ENCODE measurements at regions not wholly inside any gene's neighbourhood (a gene's known extent, or its start where the extent isn't known, plus 50 kb on each side); places are given as distances from the start of the nearest gene placed in this dataset.

GRCh38 chr17:65456368-65457151 is 104.9 kb downstream of the AXIN2 start:
- H3K9me3 Mint-ChIP-seq = no peaks in the 10 kb centered on the region
- H3K4me3 Mint-ChIP-seq = no peak overlapping the region
- H3K27ac Mint-ChIP-seq (ENCODE audit: low read depth) = no peak overlapping the region
- H3K4me1 Mint-ChIP-seq = no peaks in the 10 kb centered on the region
- no peaks in the 10 kb centered on the region for H3K36me3 Mint-ChIP-seq (ENCODE audit: insufficient read depth)
- peaks cover 13% of the 10 kb centered on the region for H3K27me3 Mint-ChIP-seq
- ATAC-seq (replicated peaks; ENCODE audit: extremely low read depth, poor library complexity, severe bottlenecking) = no peak
- no peak for DNase-seq (ENCODE audit: low spot score in 2 of 2)

GRCh38 chr17:65455972-65456343 is 105.5 kb downstream of the AXIN2 start:
- ATAC-seq (replicated peaks; ENCODE audit: extremely low read depth, poor library complexity, severe bottlenecking) (no peak), DNase-seq (ENCODE audit: low spot score in 2 of 2) (no peak)
- H3K27ac Mint-ChIP-seq (ENCODE audit: low read depth) = no peak overlapping the region
- no peaks in the 10 kb centered on the region for H3K9me3 Mint-ChIP-seq
- no peaks in the 10 kb centered on the region for H3K36me3 Mint-ChIP-seq (ENCODE audit: insufficient read depth)
- peaks cover 13% of the 10 kb centered on the region for H3K27me3 Mint-ChIP-seq
- no peaks in the 10 kb centered on the region for H3K4me1 Mint-ChIP-seq
- no peak overlapping the region for H3K4me3 Mint-ChIP-seq

- Mint-ChIP-seq H3K27ac (ENCODE audit: low read depth) (no peak overlapping the region), H3K36me3 (ENCODE audit: insufficient read depth) (no peaks in the 10 kb centered on the region), H3K9me3 (no peaks in the 10 kb centered on the region), H3K4me1 (no peaks in the 10 kb centered on the region), H3K4me3 (no peak overlapping the region), H3K27me3 (peaks cover 14% of the 10 kb centered on the region)
- DNase-seq (ENCODE audit: low spot score in 2 of 2) (no peak), ATAC-seq (replicated peaks; ENCODE audit: extremely low read depth, poor library complexity, severe bottlenecking) (no peak)
Observed at GRCh38 chr17:65455154-65455971, 106.1 kb downstream of the AXIN2 start.

GRCh38 chr17:65453204-65453931 is 108.1 kb downstream of the AXIN2 start:
- Mint-ChIP-seq H3K4me1 (no peaks in the 10 kb centered on the region), H3K4me3 (no peak overlapping the region), H3K27ac (ENCODE audit: low read depth) (no peak overlapping the region), H3K36me3 (ENCODE audit: insufficient read depth) (peaks cover 3% of the 10 kb centered on the region), H3K9me3 (no peaks in the 10 kb centered on the region), H3K27me3 (peaks cover 14% of the 10 kb centered on the region)
- no peak for ATAC-seq (replicated peaks; ENCODE audit: extremely low read depth, poor library complexity, severe bottlenecking)
- DNase-seq (ENCODE audit: low spot score in 2 of 2) = no peak

GRCh38 chr17:65449495-65449894 is 112.0 kb downstream of the AXIN2 start:
- Mint-ChIP-seq H3K4me3 (no peak overlapping the region), H3K27ac (ENCODE audit: low read depth) (no peak overlapping the region), H3K36me3 (ENCODE audit: insufficient read depth) (peaks cover 3% of the 10 kb centered on the region), H3K4me1 (no peaks in the 10 kb centered on the region), H3K27me3 (peaks cover 41% of the 10 kb centered on the region), H3K9me3 (no peaks in the 10 kb centered on the region)
- no peak for DNase-seq (ENCODE audit: low spot score in 2 of 2)
- ATAC-seq (replicated peaks; ENCODE audit: extremely low read depth, poor library complexity, severe bottlenecking) = no peak

- Mint-ChIP-seq H3K27me3 (peaks cover 58% of the 10 kb centered on the region), H3K4me3 (no peak overlapping the region), H3K9me3 (no peaks in the 10 kb centered on the region), H3K36me3 (ENCODE audit: insufficient read depth) (peaks cover 3% of the 10 kb centered on the region), H3K27ac (ENCODE audit: low read depth) (no peak overlapping the region), H3K4me1 (no peaks in the 10 kb centered on the region)
- no peak for DNase-seq (ENCODE audit: low spot score in 2 of 2)
- no peak for ATAC-seq (replicated peaks; ENCODE audit: extremely low read depth, poor library complexity, severe bottlenecking)
Observed at GRCh38 chr17:65447823-65448222, 113.6 kb downstream of the AXIN2 start.

- ATAC-seq (replicated peaks; ENCODE audit: extremely low read depth, poor library complexity, severe bottlenecking) = no peak
- Mint-ChIP-seq H3K4me1 (no peaks in the 10 kb centered on the region), H3K27me3 (peaks cover 59% of the 10 kb centered on the region), H3K36me3 (ENCODE audit: insufficient read depth) (peaks cover 3% of the 10 kb centered on the region), H3K9me3 (no peaks in the 10 kb centered on the region), H3K27ac (ENCODE audit: low read depth) (no peak overlapping the region), H3K4me3 (no peak overlapping the region)
- no peak for DNase-seq (ENCODE audit: low spot score in 2 of 2)
Observed at GRCh38 chr17:65446838-65447526, 114.5 kb downstream of the AXIN2 start.

GRCh38 chr17:65446043-65446442 is 115.4 kb downstream of the AXIN2 start:
- H3K4me1 Mint-ChIP-seq = no peaks in the 10 kb centered on the region
- ATAC-seq (replicated peaks; ENCODE audit: extremely low read depth, poor library complexity, severe bottlenecking) (no peak), DNase-seq (ENCODE audit: low spot score in 2 of 2) (no peak)
- H3K9me3 Mint-ChIP-seq = no peaks in the 10 kb centered on the region
- H3K4me3 Mint-ChIP-seq = no peak overlapping the region
- H3K27me3 Mint-ChIP-seq = peaks cover 57% of the 10 kb centered on the region
- H3K36me3 Mint-ChIP-seq (ENCODE audit: insufficient read depth) = peaks cover 3% of the 10 kb centered on the region
- no peak overlapping the region for H3K27ac Mint-ChIP-seq (ENCODE audit: low read depth)

- H3K9me3 Mint-ChIP-seq = no peaks in the 10 kb centered on the region
- H3K4me1 Mint-ChIP-seq = no peaks in the 10 kb centered on the region
- no peak overlapping the region for H3K27ac Mint-ChIP-seq (ENCODE audit: low read depth)
- no peaks in the 10 kb centered on the region for H3K36me3 Mint-ChIP-seq (ENCODE audit: insufficient read depth)
- H3K27me3 Mint-ChIP-seq = peaks cover 67% of the 10 kb centered on the region
- DNase-seq (ENCODE audit: low spot score in 2 of 2) = no peak
- ATAC-seq (replicated peaks; ENCODE audit: extremely low read depth, poor library complexity, severe bottlenecking) = no peak
- no peak overlapping the region for H3K4me3 Mint-ChIP-seq
Observed at GRCh38 chr17:65444049-65444448, 117.4 kb downstream of the AXIN2 start.

GRCh38 chr17:65442691-65443090 is 118.8 kb downstream of the AXIN2 start:
- Mint-ChIP-seq H3K36me3 (ENCODE audit: insufficient read depth) (no peaks in the 10 kb centered on the region), H3K4me1 (no peaks in the 10 kb centered on the region), H3K4me3 (no peak overlapping the region), H3K27ac (ENCODE audit: low read depth) (no peak overlapping the region), H3K27me3 (peaks cover 80% of the 10 kb centered on the region), H3K9me3 (no peaks in the 10 kb centered on the region)
- ATAC-seq (replicated peaks; ENCODE audit: extremely low read depth, poor library complexity, severe bottlenecking) (no peak), DNase-seq (ENCODE audit: low spot score in 2 of 2) (no peak)

- Mint-ChIP-seq H3K9me3 (no peaks in the 10 kb centered on the region), H3K36me3 (ENCODE audit: insufficient read depth) (no peaks in the 10 kb centered on the region), H3K27ac (ENCODE audit: low read depth) (no peak overlapping the region), H3K4me3 (no peak overlapping the region), H3K4me1 (no peaks in the 10 kb centered on the region), H3K27me3 (peaks cover 80% of the 10 kb centered on the region)
- DNase-seq (ENCODE audit: low spot score in 2 of 2) (no peak), ATAC-seq (replicated peaks; ENCODE audit: extremely low read depth, poor library complexity, severe bottlenecking) (no peak)
Observed at GRCh38 chr17:65442250-65442649, 119.2 kb downstream of the AXIN2 start.

GRCh38 chr17:65441053-65441605 is 120.3 kb downstream of the AXIN2 start:
- no peaks in the 10 kb centered on the region for H3K4me1 Mint-ChIP-seq
- no peak overlapping the region for H3K4me3 Mint-ChIP-seq
- DNase-seq (ENCODE audit: low spot score in 2 of 2) (no peak), ATAC-seq (replicated peaks; ENCODE audit: extremely low read depth, poor library complexity, severe bottlenecking) (no peak)
- no peaks in the 10 kb centered on the region for H3K36me3 Mint-ChIP-seq (ENCODE audit: insufficient read depth)
- no peaks in the 10 kb centered on the region for H3K9me3 Mint-ChIP-seq
- H3K27ac Mint-ChIP-seq (ENCODE audit: low read depth) = no peak overlapping the region
- H3K27me3 Mint-ChIP-seq = peaks cover 78% of the 10 kb centered on the region

All from central memory CD8-positive, alpha-beta T cell (primary cell).